ENCODE measurements at regions not wholly inside any gene's neighbourhood (a gene's known extent, or its start where the extent isn't known, plus 50 kb on each side); places are given as distances from the start of the nearest gene placed in this dataset.
"Not testable (repeated sequence)": the region's sequence is repeated elsewhere in the genome, so short reads cannot be mapped to it uniquely, and the experiment has no call there.

DNA sequence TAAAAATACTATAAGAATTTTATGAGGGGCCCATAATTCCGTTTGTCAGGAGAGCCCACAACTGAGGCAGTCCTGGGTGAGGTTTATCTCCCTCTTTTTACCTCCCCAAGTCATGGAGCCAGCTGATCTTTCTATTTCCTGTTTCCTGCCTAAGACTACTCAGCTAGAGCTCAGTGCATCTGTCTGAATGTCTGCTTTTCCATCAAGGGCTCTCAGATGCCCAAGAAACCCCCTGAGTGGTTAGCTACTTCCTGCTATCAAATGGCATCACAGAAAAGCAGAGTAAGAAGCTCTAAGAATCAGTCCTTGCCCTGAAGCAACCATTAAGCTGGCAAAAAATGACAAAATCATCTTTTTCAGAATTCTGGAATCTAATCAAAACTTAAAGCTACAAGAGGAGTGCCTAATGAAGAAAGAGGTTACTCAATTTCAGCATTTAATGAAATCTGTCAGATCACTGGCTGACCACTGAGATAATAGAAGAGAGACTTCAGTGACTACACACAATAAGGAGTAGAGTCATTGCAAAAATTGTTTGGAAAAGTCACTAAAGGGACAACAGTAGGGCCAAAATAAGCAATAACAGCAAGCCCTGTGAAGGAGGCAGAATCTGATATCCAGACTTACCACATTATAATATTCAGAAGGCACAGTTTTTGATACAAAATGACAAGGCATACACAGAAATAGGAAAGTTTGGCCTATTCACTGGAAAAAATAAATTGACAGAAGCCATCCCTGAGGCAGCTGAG, 150.1 kb downstream of the CYB561 start:
- no peak for DNase-seq

DNA sequence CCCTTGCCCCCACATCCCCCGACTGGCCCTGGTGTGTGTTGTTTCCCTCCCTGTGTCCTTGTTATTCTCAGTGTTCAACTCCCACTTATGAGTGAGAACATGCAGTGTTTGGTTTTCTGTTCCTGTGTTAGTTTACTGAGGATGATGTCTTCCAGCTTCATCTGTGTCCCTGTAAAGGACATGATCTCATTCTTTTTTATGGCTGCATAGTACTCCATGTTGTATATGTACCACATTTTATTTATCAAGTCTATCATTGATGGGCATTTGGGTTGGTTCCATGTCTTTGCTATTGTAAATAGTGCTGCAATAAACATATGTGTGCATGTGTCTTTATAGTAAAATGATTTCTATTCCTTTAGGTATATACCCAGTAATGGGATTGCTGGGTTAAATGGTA, 147.2 kb downstream of the CYB561 start:
- DNase-seq, result not testable (repeated sequence)

DNA sequence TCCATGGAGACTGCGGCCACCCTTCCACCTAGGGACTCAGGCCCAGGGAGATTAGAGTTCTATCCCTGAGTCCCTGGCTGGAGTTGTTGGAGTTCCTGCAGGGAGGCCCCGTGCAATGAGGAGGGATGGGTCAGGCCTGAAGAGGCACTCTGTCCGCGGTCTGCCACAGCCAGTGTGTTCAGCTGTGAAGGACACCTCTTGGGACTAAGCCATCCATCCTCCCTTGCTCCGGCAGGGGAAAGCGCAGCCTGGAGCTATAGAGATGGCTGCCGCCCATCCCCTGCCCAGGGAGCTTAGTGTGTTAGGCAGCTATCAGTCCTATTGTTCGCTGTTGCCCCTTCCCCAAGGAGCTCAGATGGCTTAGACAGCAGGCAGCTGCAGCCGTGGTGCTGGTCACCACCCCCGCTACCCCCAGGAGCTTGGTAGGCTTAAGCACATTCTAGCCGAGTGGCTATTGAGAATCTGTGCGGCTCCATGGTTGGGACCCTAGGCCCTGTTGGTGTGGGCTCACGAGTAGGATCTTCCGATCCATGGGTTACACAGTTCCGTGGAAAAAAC, 141.3 kb downstream of the CYB561 start:
- DNase-seq, result no peak

DNA sequence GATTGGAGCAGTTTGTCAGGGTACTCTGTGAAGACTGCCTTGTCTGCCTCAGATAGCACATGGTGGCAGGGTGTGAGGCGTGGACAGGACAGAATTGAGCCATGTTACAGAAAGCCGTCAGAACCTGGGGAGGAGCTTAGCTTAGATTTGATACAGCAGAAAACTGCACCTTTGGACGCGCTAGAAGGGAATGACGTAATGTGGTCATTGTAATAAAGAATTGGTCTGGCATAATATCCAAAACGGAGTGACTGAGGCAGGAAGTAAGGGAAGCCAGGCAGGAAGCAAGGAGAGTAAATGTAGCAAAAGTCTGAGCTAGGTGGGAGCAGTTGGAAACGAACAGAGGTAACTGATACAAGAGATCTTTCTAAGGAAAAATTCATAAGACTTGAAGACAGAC, 140.2 kb downstream of the CYB561 start:
- no peak for DNase-seq

DNA sequence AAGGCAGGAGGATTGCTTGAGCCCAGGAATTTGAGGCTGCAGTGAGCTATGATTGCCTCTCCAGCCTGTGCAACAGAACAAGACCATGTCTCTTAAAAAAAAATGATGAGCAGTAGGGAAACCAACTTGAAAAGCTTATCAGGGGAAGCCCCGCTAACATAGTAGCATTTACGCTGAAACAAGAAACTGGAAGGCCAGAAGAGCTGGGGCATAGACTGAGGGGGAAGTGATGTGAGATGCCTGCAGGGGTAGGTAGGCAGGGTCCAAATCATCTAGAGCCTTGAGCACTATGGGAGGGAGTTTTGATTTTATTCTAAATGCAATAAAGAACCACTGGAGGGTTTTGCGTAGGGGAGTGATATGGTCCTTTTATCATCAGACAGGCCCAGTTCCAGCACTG, 139.3 kb downstream of the CYB561 start:
- no peak for DNase-seq

DNA sequence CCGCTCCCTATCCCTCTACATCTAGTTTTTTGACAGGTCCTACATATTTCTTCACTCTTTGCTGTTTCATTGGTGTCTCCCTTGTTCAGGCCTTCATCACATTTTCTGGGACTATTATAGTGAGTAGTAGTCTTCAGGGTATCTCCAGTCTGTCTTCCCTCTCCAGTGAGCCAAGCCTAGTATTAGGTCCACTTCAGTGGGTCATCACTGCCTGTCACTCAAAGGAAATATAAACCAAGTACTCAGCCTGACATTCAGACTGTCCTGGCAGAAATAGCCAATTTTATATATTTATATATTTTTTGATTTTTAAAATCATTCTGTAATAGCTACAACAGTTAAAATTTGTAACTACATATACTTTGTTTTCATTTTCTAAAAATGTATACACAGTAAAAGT, 137.8 kb downstream of the CYB561 start:
- no peak for DNase-seq

DNA sequence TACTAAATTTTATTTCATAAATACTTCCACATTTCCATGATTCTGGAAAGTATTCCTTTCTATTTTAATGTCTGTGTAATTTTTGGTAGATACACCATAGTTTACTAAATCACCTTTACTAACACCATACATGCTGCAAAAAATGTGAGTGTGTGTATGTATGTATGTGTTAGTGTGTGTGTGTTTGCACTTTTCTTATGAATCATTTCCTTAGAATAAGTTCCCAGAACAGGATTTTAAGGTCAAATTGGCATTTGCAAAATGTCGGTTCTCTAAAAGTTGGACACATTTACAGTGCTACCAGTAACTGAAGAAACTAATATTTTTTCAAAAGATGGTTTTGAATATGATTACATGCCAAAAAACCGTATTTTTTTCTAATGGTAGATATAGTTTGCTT, 137.1 kb downstream of the CYB561 start:
- DNase-seq, result no peak

DNA sequence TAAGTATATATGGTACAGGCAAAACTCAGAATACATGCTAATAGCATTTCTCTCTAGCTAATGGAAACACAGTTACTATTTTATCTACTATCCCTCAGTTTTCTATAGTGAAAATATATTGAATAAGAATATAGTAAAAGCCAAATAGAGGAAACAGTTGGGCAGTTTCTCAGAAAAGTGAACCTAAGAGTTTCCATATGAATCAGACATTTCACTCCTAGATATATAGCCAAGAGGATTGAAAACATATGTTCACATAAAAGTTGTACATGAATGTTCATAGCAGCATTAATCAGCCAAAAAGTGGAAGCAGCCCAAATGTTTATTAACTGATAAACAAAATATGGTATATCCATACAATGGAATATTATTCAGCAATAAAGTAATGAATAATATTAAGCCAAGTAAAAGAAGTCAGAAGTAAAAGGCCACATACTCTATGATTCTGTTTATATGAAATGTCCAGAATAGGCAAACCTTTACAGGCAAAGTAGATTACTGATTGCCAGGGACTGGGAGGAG, 134.6 kb downstream of the CYB561 start:
- DNase-seq, result no peak

DNA sequence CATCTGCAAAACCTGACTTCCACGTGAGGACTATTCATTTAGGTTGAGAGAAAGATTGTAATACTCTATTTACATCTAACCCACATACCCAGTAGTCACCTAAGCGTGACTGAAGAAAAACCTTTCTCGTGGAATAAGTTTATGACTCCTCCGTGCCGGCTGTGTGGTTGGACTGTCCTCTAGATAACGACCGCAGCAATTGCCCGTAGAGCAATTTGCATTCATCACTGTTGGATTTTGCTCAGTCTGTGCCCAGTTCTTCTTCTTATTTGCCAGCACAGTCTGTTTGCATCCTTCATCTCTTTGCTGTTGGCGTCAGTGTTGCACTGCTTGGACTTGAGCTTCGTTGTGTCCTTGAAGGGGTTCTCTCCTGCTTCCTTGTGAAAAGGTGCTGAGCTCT, 131.3 kb downstream of the CYB561 start:
- DNase-seq, result no peak

DNA sequence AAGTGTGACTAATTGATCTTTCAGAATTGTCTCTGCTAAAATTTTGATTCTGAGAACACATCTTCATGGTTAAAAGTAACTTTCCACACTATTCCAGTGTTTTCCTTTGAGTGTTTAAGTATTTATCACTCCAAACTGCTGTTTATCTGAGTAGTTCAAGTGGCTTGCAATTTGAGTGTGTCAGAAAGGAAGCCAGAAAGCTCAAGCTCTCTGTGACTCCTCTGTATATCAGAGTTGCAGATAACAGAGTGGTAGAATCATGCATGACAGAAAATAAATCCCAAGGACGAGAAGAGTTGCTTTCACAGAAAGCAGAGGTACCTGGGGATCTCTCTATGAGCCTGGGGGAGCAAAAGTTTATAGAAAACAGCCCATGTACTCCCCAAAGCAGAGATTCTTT, 130.0 kb downstream of the CYB561 start:
- DNase-seq, result no peak

DNA sequence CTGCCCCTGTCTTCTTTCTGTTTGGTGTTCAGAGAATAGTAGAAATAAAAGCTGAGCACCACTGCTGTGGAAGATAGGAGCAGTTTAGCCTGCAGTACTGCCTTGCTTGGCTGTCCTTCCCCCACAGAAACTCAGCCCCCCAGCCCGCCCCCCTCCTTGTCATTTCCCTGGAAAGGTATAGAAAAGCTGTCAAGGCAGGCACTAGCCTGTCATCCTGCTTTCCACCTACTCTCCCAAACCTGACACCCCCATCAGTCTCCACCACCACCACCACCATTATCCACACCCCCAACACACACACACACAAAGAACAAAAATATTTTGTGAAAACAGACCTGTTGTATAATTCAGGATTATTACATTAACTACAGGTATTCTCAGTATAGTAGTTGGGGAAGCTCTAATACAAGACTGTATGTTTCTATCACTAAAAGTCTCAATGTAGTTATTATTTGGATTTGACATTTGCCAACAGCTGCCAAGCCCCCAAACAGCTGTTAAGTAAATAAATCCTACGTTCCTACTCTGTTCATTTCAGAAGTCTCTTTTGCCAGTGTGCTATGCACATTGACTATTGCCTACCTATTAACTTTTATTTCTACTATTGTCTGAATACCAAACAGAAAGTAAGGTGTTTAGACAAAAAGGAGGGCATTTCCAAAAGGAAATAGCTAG, 128.8 kb downstream of the CYB561 start:
- DNase-seq, result no peak

DNA sequence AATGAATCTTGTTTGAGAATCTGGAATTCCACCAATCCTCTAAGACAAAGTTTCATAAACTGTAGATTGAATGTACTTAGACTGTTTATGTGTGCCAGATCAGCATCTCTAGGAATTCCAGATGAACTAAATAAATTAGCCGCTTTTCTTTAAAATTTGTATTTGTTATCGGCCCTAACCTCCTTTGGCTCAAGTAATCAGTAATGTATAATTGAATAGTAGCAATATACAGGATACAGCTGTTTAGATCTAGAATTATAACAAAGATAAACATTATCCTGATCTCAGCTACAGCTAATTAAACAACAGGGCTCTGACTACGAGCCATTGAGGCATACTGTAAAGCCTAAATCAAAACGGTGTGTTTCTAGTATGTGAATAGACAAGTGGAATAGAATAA, 120.3 kb downstream of the CYB561 start:
- no peak for DNase-seq

DNA sequence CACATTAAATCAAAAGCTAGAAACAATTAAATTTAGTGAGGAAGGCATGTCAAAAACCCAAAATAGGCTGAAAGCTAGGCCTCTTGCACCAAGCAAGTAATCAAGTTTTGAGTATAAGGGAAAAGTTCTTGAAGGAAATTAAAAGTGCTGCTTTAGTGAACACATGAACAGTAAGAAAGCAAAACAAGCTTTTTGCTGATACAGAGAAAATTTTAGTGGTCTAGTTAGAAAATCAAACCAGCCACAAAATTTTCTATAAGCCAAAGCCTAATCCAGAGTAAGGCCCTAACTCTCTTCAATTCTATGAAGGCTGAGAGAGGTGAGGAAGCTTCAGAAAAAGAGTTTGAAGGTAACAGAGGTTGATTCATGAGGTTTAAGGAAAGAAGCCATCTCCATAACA, 116.2 kb downstream of the CYB561 start:
- DNase-seq, result no peak

DNA sequence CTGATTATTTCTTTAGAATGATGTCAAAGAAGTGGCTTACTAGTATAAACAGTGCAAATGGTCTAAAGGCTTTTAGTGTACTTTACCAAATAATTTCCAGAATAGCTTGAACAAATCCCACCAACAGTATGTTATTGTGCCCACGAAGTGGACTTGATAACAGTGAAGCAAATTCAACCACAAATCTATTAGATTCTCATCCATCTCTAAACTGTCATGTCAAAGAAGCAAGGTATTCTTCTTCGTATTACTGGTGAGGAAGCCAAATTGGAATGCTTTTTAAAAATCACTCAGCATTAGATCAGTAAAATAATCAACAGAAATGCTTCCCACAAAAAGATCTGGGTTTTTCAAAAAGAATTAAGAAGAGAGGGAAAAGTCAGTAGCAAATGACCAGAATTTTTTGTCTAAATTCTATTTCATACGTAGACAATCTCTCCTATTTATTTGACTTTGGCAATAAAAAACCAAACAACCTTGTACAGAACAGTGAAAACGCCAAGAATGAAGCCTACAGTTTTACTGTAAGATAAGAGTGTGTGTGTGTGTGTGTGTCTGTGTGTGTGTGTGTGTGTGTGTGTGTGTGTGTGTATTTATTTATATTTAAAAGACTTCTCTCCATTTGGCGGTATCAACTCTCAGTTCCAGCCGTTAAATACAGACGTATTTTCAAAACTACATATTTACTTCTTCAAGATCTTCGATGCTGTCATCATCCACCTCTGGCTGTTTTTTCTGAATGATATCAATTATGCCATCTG, 114.6 kb downstream of the CYB561 start:
- no peak for DNase-seq

DNA sequence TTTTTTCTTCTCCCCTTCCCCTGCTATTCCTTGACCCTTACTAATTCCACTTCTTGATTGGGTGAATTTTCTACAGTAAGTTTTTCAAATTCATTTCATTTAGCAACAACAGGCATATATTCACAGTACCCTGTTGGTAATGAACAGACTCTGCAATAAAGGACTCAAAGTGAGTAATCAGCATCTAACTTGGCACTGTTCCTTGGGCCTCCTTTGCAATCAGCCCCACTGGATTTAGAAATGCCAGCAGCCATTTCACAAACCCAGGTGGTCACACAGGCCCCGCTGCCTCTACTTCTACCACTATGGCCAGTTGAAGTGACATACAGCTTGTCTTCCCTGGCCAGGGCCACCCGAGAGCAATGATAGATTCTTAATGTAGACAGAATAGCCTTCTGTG, 113.8 kb downstream of the CYB561 start:
- DNase-seq, result no peak

DNA sequence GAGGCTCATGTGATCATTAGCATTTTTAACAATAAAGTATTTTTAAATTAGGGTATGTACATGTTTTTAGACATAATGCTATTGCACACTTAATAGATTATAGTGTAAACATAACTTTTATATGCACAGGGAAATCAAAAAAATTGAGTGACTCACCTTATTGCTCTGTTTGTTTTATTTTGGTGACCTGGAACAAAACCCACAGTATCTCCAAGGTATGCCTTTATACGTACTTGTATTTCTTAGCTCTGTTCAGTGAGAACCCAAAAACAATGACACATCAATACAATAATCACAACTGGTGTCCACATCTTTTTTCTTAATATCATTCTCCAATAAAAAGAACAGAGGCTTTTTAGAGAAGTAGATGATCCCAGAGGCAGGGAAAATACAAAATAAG, 112.2 kb downstream of the CYB561 start:
- no peak for DNase-seq

DNA sequence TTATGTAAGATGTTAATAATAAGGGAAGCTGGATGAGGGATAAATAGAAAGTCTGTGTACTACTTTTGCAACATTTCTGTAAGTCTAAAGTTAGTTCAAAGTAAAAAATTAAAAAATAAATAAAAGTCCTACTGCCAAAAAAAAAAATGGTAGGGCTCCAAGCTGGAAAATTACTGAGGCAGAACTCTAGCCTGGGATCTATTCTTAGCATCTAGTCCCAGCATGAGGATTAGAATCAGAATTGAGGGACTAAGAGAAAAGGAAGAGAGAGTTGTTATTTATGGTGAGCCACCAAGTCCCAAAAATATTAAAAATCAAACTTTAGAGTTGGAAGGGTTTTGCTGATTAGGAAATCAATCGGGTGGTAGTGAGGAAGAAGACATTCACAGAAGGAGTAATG, 110.3 kb downstream of the CYB561 start:
- no peak for DNase-seq

DNA sequence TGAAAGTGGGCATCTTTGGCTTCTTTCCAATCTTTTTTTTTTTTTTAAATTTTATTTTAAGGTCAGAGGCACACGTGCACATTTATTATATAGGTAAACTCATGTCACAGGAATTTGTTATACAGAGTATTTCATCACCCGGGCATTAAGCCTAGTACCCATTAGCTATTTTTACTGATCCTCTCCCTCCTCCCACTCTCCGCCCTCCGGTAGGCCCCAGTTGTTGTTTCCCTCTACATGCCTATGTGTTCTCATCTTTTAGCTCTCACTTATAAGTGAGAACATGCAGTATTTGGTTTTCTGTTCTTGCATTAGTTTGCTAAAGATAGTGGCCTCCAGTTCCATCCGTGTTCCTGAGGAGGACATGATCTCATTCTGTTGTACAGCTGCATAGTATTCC, 108.5 kb downstream of the CYB561 start:
- no peak for DNase-seq

DNA sequence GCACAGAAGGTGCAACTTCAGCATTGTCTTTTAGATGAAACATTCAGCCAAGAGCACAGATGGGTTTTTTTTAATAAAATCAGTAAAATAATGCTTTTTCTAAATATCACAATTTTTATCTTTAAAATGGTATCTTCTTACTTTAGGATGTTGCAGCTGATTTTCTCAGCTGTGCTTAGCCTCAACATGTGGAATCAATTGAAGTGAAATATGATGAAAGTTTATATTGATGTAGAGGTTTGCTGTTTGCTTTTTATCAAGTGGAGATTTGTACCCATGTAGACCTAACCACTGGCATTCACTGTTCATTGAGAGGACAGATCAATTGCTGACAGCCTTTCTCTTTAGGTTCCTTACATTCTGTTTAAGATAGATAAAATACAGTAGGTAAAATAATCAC, 107.8 kb downstream of the CYB561 start:
- DNase-seq, result no peak

DNA sequence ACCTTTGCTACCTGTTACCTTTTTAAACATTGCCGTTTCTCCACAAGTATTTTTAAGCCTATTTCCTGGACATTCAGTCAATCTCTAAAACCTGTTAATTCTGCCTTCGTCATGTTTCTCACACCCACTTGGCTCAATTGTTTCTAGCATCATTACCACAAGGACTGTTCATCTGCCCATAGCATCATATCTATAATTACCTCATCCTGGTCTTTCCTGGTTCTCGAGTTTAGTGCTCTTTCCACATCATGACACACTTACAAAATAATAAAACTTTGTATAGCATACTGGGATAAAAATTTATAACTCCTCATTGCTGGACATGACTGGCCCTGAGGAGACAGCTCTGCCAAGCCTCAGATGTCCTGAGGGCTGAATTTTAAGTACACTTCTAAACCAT, 104.8 kb downstream of the CYB561 start:
- no peak for DNase-seq

DNA sequence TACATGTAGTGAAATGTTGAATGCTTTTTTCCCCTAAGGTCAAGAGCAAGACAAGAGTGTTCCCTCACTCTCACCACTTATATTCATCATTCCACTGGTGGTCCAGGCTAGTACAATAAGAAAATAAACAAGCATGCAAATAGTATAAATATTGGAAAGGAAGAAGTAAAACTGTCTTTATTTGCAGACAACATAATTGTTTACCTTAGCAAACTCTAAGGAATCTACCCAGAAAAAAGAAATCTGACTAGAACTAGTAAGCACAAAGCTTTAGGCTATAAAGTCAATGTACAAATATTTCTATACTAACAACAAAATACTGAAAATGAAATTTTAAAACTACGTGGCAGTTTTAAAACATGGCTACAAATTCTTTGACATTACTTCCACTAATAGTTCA, 101.7 kb downstream of the CYB561 start:
- no peak for DNase-seq

DNA sequence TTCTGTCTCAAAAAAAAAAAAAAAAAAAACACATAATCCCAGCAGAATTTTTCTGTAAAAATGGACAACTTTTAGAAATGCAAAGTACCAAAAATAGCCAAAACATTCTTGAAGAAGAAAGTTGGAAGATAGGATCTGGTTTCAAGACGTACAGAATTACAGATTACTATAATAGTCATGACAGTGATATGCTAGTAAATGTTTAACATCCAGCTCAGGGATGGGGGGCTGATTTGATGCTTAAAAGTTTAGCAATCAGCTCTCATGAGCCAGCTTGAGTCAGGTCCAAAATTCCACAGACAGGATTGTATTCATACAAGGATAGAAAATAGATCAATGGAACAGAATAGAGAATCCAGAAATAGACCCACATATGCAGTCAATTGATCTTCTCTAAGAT, 100.5 kb downstream of the CYB561 start:
- no peak for DNase-seq

DNA sequence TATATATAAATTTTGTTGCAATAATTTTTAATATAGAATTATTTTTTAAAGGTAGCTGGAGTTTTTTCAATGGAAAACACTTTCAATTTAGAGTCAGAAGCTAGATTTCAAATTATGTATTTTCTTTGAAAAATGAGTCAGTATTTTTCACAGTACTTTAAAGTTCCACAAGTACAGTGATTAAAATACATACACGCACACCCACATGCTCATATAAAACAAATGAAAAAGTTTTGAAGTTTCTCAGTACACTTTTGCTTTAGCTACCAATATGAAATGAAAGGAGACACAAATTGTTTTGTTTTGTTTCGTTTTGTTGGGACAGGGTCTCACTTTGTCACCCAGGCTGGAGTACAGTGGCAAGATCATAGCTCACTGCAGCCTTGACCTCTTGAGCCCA, 98.6 kb downstream of the CYB561 start:
- no peak for DNase-seq
